WTC11 (cell line): ENCODE measurements at regions not wholly inside any gene's neighbourhood (a gene's known extent, or its start where the extent isn't known, plus 50 kb on each side); places are given as distances from the start of the nearest gene placed in this dataset.

ENCODE experiments used
- ATAC-seq: fragments of 200-7000 bp; cut with Tn5 transposase; 2 replicates; pipeline ENCODE4 v1.10.0; 2021; ENCODE audit warnings: mild to moderate bottlenecking, moderate library complexity
- CTCF ChIA-PET: fragments of 300-600 bp; sonication (Branson Sonifier 250); formaldehyde crosslinking; loops from one replicate; lab custom pipeline; 2021; ENCODE audit warnings: antibody characterized with exemption; lab: Charles Lee
- POLR2A ChIA-PET: fragments of 350-600 bp; sonication (Branson Sonifier 250); formaldehyde crosslinking; loops from one replicate; lab custom pipeline; 2021; ENCODE audit warnings: antibody characterized with exemption; lab: Charles Lee
- DNase-seq: peaks from one replicate; pipeline ENCODE4 v3.0.0; 2021; ENCODE audit warnings: low spot score
- H3K27ac Mint-ChIP-seq: 2 replicates; pipeline ENCODE4 v1.8.0; 2021; ENCODE audit warnings: mixed read lengths
- H3K27me3 Mint-ChIP-seq: 2 replicates; pipeline ENCODE4 v1.8.0; 2021; ENCODE audit warnings: low read depth, mild to moderate bottlenecking, moderate library complexity, mixed read lengths
- H3K36me3 Mint-ChIP-seq: 2 replicates; pipeline ENCODE4 v1.8.0; 2021; ENCODE audit warnings: mixed read lengths
- H3K4me1 Mint-ChIP-seq: 2 replicates; pipeline ENCODE4 v1.8.0; 2022; ENCODE audit warnings: mixed read lengths
- H3K4me3 Mint-ChIP-seq: 2 replicates; pipeline ENCODE4 v1.8.0; 2021; ENCODE audit warnings: mild to moderate bottlenecking, moderate library complexity, mixed read lengths
- H3K9me3 Mint-ChIP-seq: 2 replicates; pipeline ENCODE4 v1.8.0; 2021; ENCODE audit warnings: mixed read lengths
- CBFB ChIP-seq: sonication (generic); formaldehyde crosslinking; IDR thresholded peaks from 2 replicates; pipeline ENCODE4 v1.8.1; 2022; ENCODE audit warnings: mild to moderate bottlenecking, low read depth, missing genetic modification reagents
- EMX1 ChIP-seq: fragments of 250-450 bp; sonication (Bioruptor Pico); IDR thresholded peaks from 2 replicates; pipeline ENCODE4 v1.8.0; 2021; ENCODE audit warnings: mild to moderate bottlenecking
- ERG ChIP-seq: fragments of 250-450 bp; sonication (Bioruptor Pico); IDR thresholded peaks from 2 replicates; pipeline ENCODE4 v1.8.0; 2021; ENCODE audit warnings: mild to moderate bottlenecking
- FOXK1 ChIP-seq: sonication (generic); formaldehyde crosslinking; IDR thresholded peaks from 2 replicates; pipeline ENCODE4 v1.8.0; 2022; ENCODE audit warnings: mild to moderate bottlenecking, moderate library complexity, missing genetic modification reagents
- JUN ChIP-seq: sonication (generic); formaldehyde crosslinking; IDR thresholded peaks from 2 replicates; pipeline ENCODE4 v1.8.0; 2023; ENCODE audit warnings: mild to moderate bottlenecking, missing genetic modification reagents
- KAT7 ChIP-seq: sonication (generic); formaldehyde crosslinking; IDR thresholded peaks from 2 replicates; pipeline ENCODE4 v1.8.1; 2023; ENCODE audit warnings: missing genetic modification reagents, mild to moderate bottlenecking, borderline replicate concordance
- MAX ChIP-seq: sonication (generic); formaldehyde crosslinking; IDR thresholded peaks from 2 replicates; pipeline ENCODE4 v1.8.0; 2022; ENCODE audit warnings: mild to moderate bottlenecking, missing genetic modification reagents
- NFATC4 ChIP-seq: fragments of 250-450 bp; sonication (Bioruptor Pico); IDR thresholded peaks from 2 replicates; pipeline ENCODE4 v1.9.0; 2021; ENCODE audit warnings: mild to moderate bottlenecking
- NFYB ChIP-seq: sonication (generic); formaldehyde crosslinking; conservative IDR thresholded peaks from 2 replicates; pipeline ENCODE4 v1.8.0; 2022; ENCODE audit warnings: low read depth, missing genetic modification reagents
- NR1H2 ChIP-seq: sonication (generic); formaldehyde crosslinking; IDR thresholded peaks from 2 replicates; pipeline ENCODE4 v1.9.0; 2021; ENCODE audit warnings: mild to moderate bottlenecking, moderate library complexity, missing genetic modification reagents
- OVOL2 ChIP-seq: fragments of 250-450 bp; sonication (Bioruptor Pico); IDR thresholded peaks from 2 replicates; pipeline ENCODE4 v1.9.0; 2021; ENCODE audit warnings: mild to moderate bottlenecking, borderline replicate concordance
- RORB ChIP-seq: fragments of 250-450 bp; sonication (Bioruptor Pico); IDR thresholded peaks from 2 replicates; pipeline ENCODE4 v1.9.0; 2021; ENCODE audit warnings: mild to moderate bottlenecking
- TCF7 ChIP-seq: sonication (generic); formaldehyde crosslinking; IDR thresholded peaks from 2 replicates; pipeline ENCODE4 v1.8.0; 2022; ENCODE audit warnings: mild to moderate bottlenecking, low read depth, missing genetic modification reagents, moderate library complexity
- USF2 ChIP-seq: sonication (generic); formaldehyde crosslinking; IDR thresholded peaks from 2 replicates; pipeline ENCODE4 v1.8.1; 2023; ENCODE audit warnings: mild to moderate bottlenecking, missing genetic modification reagents, moderate library complexity
- ZBTB21 ChIP-seq: sonication (generic); formaldehyde crosslinking; IDR thresholded peaks from 2 replicates; pipeline ENCODE4 v1.8.1; 2023; ENCODE audit warnings: mild to moderate bottlenecking, missing genetic modification reagents, borderline replicate concordance
- ZNF232 ChIP-seq: sonication (generic); formaldehyde crosslinking; IDR thresholded peaks from 2 replicates; pipeline ENCODE4 v1.8.0; 2022; ENCODE audit warnings: mild to moderate bottlenecking, missing genetic modification reagents
- ZNF281 ChIP-seq: sonication (generic); formaldehyde crosslinking; IDR thresholded peaks from 2 replicates; pipeline ENCODE4 v1.8.0; 2023; ENCODE audit warnings: mild to moderate bottlenecking, missing genetic modification reagents
- TF ChIP-seq, protein P1 (sequence below): sonication (generic); formaldehyde crosslinking; IDR thresholded peaks from 2 replicates; pipeline ENCODE4 v1.8.1; 2022; ENCODE audit warnings: mild to moderate bottlenecking, missing genetic modification reagents, moderate library complexity, borderline replicate concordance
- TF ChIP-seq, protein P2 (sequence below): fragments of 200-600 bp; IDR thresholded peaks from 2 replicates; pipeline ENCODE4 v1.8.0; 2022; ENCODE audit warnings: antibody characterized with exemption
- TF ChIP-seq, protein P3 (sequence below): sonication (generic); formaldehyde crosslinking; IDR thresholded peaks from 2 replicates; pipeline ENCODE4 v1.8.1; 2023; ENCODE audit warnings: mild to moderate bottlenecking, missing genetic modification reagents, borderline replicate concordance

- no peak for TF ChIP-seq NFATC4 (CRISPR knock-in tag)
- no peak for TF ChIP-seq ZNF281
- TF ChIP-seq NFYB = no peak
- TF ChIP-seq, all 79 proteins: peak for 0
- Mint-ChIP-seq H3K4me1 (peaks cover 6% of the 10 kb centered on the region; the same call in 1 of the 2 replicates), H3K4me3 (no peak overlapping the region), H3K36me3 (no peaks in the 10 kb centered on the region), H3K27me3 (no peaks in the 10 kb centered on the region), H3K27ac (no peak overlapping the region; the same call in 1 of the 2 replicates), H3K9me3 (no peaks in the 10 kb centered on the region)
- DNase-seq (no peak), ATAC-seq (peak; percentile 83)
- POLR2A ChIA-PET = no interaction called here
- CTCF ChIA-PET = interaction anchor here (0.7 to 2.4 kb wide), 14 partner anchors 10 to 464 kb away, joined by 3 to 20 read pairs (median 4); no protein-coding TSS in a partner anchor
Measured at GRCh38 chr10:83562381-83562780, 576.9 kb upstream of the GHITM start.

- peaks cover 4% of the 10 kb centered on the region; the same call in 1 of the 2 replicates for H3K4me1 Mint-ChIP-seq
- POLR2A ChIA-PET = no interaction called here
- no peak for ATAC-seq
- DNase-seq = no peak
- no peaks in the 10 kb centered on the region for H3K27me3 Mint-ChIP-seq
- TF ChIP-seq OVOL2 (CRISPR knock-in tag) (no peak), TCF7 (CRISPR knock-in tag) (no peak), USF2 (CRISPR knock-in tag) (no peak), ERG (CRISPR knock-in tag) (no peak), ZBTB21 (CRISPR knock-in tag) (no peak), JUN (no peak), RORB (CRISPR knock-in tag) (no peak), FOXK1 (no peak), ZNF232 (CRISPR knock-in tag) (no peak)
- TF ChIP-seq, protein P1, sequence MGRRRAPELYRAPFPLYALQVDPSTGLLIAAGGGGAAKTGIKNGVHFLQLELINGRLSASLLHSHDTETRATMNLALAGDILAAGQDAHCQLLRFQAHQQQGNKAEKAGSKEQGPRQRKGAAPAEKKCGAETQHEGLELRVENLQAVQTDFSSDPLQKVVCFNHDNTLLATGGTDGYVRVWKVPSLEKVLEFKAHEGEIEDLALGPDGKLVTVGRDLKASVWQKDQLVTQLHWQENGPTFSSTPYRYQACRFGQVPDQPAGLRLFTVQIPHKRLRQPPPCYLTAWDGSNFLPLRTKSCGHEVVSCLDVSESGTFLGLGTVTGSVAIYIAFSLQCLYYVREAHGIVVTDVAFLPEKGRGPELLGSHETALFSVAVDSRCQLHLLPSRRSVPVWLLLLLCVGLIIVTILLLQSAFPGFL (CRISPR knock-in tag) = no peak
- TF ChIP-seq, protein P2, sequence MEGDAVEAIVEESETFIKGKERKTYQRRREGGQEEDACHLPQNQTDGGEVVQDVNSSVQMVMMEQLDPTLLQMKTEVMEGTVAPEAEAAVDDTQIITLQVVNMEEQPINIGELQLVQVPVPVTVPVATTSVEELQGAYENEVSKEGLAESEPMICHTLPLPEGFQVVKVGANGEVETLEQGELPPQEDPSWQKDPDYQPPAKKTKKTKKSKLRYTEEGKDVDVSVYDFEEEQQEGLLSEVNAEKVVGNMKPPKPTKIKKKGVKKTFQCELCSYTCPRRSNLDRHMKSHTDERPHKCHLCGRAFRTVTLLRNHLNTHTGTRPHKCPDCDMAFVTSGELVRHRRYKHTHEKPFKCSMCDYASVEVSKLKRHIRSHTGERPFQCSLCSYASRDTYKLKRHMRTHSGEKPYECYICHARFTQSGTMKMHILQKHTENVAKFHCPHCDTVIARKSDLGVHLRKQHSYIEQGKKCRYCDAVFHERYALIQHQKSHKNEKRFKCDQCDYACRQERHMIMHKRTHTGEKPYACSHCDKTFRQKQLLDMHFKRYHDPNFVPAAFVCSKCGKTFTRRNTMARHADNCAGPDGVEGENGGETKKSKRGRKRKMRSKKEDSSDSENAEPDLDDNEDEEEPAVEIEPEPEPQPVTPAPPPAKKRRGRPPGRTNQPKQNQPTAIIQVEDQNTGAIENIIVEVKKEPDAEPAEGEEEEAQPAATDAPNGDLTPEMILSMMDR = no peak
- no peak overlapping the region for H3K4me3 Mint-ChIP-seq
- CTCF ChIA-PET = no interaction called here
- no peak overlapping the region for H3K27ac Mint-ChIP-seq
- no peaks in the 10 kb centered on the region for H3K9me3 Mint-ChIP-seq
- no peaks in the 10 kb centered on the region for H3K36me3 Mint-ChIP-seq
Measured at GRCh38 chr10:83564889-83565588, 574.3 kb upstream of the GHITM start.

- H3K27me3 Mint-ChIP-seq = no peaks in the 10 kb centered on the region
- no peak overlapping the region for H3K4me3 Mint-ChIP-seq
- DNase-seq (no peak), ATAC-seq (no peak)
- peaks cover 6% of the 10 kb centered on the region for H3K9me3 Mint-ChIP-seq
- no peaks in the 10 kb centered on the region for H3K36me3 Mint-ChIP-seq
- POLR2A ChIA-PET = no interaction called here
- no peaks in the 10 kb centered on the region for H3K4me1 Mint-ChIP-seq
- H3K27ac Mint-ChIP-seq = no peak overlapping the region
- CTCF ChIA-PET = interaction anchor here (0.9 kb wide), 1 partner anchor 10 kb away, joined by 3 read pairs; no protein-coding TSS in a partner anchor
- TF ChIP-seq EMX1 (CRISPR knock-in tag) (no peak), KAT7 (no peak), MAX (no peak), CBFB (CRISPR knock-in tag) (no peak), NR1H2 (CRISPR knock-in tag) (no peak)
- TF ChIP-seq, protein P3, sequence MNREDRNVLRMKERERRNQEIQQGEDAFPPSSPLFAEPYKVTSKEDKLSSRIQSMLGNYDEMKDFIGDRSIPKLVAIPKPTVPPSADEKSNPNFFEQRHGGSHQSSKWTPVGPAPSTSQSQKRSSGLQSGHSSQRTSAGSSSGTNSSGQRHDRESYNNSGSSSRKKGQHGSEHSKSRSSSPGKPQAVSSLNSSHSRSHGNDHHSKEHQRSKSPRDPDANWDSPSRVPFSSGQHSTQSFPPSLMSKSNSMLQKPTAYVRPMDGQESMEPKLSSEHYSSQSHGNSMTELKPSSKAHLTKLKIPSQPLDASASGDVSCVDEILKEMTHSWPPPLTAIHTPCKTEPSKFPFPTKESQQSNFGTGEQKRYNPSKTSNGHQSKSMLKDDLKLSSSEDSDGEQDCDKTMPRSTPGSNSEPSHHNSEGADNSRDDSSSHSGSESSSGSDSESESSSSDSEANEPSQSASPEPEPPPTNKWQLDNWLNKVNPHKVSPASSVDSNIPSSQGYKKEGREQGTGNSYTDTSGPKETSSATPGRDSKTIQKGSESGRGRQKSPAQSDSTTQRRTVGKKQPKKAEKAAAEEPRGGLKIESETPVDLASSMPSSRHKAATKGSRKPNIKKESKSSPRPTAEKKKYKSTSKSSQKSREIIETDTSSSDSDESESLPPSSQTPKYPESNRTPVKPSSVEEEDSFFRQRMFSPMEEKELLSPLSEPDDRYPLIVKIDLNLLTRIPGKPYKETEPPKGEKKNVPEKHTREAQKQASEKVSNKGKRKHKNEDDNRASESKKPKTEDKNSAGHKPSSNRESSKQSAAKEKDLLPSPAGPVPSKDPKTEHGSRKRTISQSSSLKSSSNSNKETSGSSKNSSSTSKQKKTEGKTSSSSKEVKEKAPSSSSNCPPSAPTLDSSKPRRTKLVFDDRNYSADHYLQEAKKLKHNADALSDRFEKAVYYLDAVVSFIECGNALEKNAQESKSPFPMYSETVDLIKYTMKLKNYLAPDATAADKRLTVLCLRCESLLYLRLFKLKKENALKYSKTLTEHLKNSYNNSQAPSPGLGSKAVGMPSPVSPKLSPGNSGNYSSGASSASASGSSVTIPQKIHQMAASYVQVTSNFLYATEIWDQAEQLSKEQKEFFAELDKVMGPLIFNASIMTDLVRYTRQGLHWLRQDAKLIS (CRISPR knock-in tag) = no peak
Measured at GRCh38 chr10:83572036-83572435, 567.3 kb upstream of the GHITM start.
